Activated CD4-positive, alpha-beta T cell treated with anti-CD3 and anti-CD28 coated beads for 36 hours (primary cell): ENCODE measurements at regions not wholly inside any gene's neighbourhood (a gene's known extent, or its start where the extent isn't known, plus 50 kb on each side); places are given as distances from the start of the nearest gene placed in this dataset.

Experiments
- ATAC-seq: fragments of 200-7000 bp; cut with Tn5 transposase; one replicate; pipeline ENCODE4 v1.10.0; 2021; ENCODE audit warnings: mild to moderate bottlenecking, moderate library complexity
- CTCF ChIA-PET: fragments of 350-600 bp; sonication (Branson Sonifier 250); formaldehyde crosslinking; loops from one replicate; lab custom pipeline; 2021; ENCODE audit warnings: antibody characterized with exemption; lab: Charles Lee
- POLR2A ChIA-PET: fragments of 350-600 bp; sonication (Branson Sonifier 250); formaldehyde crosslinking; loops from one replicate; lab custom pipeline; 2021; ENCODE audit warnings: antibody characterized with exemption, inconsistent platforms; lab: Charles Lee
- DNase-seq: peaks from one replicate; pipeline ENCODE4 v3.0.0-alpha.2; 2020
- H3K27ac Mint-ChIP-seq: one replicate; pipeline ENCODE4 v1.8.0; 2021; ENCODE audit warnings: mixed read lengths
- H3K27me3 Mint-ChIP-seq: one replicate; pipeline ENCODE4 v1.8.0; 2021; ENCODE audit warnings: mixed read lengths
- H3K36me3 Mint-ChIP-seq: one replicate; pipeline ENCODE4 v1.8.0; 2021; ENCODE audit warnings: low read depth, mixed read lengths
- H3K4me1 Mint-ChIP-seq: one replicate; pipeline ENCODE4 v1.8.0; 2021; ENCODE audit warnings: mixed read lengths
- H3K4me3 Mint-ChIP-seq: one replicate; pipeline ENCODE4 v1.8.0; 2021; ENCODE audit warnings: mild to moderate bottlenecking, moderate library complexity, mixed read lengths
- H3K9me3 Mint-ChIP-seq: one replicate; pipeline ENCODE4 v1.8.0; 2021; ENCODE audit warnings: low read depth, mixed read lengths
- intact Hi-C, 2 experiments: fragments of 100-400 bp; cut with DNase I in 1 of 2; cut with micrococcal nuclease in 1 of 2; formaldehyde crosslinking; loops; one replicate each; pipeline versions ENCODE4 v1.14.2 to v1.15.1; 2022 to 2024; cut with DNase I, micrococcal nuclease

- intact Hi-C loops = no loop called here
- Mint-ChIP-seq H3K27ac (no peak overlapping the region), H3K27me3 (no peaks in the 10 kb centered on the region), H3K4me3 (no peak overlapping the region), H3K9me3 (no peaks in the 10 kb centered on the region), H3K4me1 (no peaks in the 10 kb centered on the region), H3K36me3 (no peaks in the 10 kb centered on the region)
- ATAC-seq (no peak), DNase-seq (no peak)
- ChIA-PET POLR2A (no interaction called here), CTCF (interaction anchor here (0.7 kb wide), 1 partner anchor 130 kb away, joined by 3 read pairs; no protein-coding TSS in a partner anchor)
Observed at GRCh38 chrX:68947882-68948605, 119.2 kb downstream of the EFNB1 start.

- intact Hi-C loops = no loop called here
- CTCF ChIA-PET = no interaction called here
- Mint-ChIP-seq H3K27me3 (no peaks in the 10 kb centered on the region), H3K9me3 (no peaks in the 10 kb centered on the region), H3K4me1 (no peaks in the 10 kb centered on the region), H3K4me3 (no peak overlapping the region), H3K27ac (no peak overlapping the region), H3K36me3 (no peaks in the 10 kb centered on the region)
- POLR2A ChIA-PET = no interaction called here
- ATAC-seq (no peak), DNase-seq (no peak)
Observed at GRCh38 chrX:68945603-68946228, 116.9 kb downstream of the EFNB1 start.

GRCh38 chrX:68945081-68945602 lies 116.3 kb downstream of the EFNB1 start:
- Mint-ChIP-seq H3K4me3 (no peak overlapping the region), H3K9me3 (no peaks in the 10 kb centered on the region), H3K36me3 (no peaks in the 10 kb centered on the region), H3K4me1 (no peaks in the 10 kb centered on the region), H3K27me3 (no peaks in the 10 kb centered on the region), H3K27ac (no peak overlapping the region)
- DNase-seq = no peak
- intact Hi-C loops = no loop called here
- CTCF ChIA-PET = no interaction called here
- POLR2A ChIA-PET = no interaction called here
- ATAC-seq = no peak

- CTCF ChIA-PET = no interaction called here
- ATAC-seq (no peak), DNase-seq (no peak)
- no peaks in the 10 kb centered on the region for H3K9me3 Mint-ChIP-seq
- H3K27me3 Mint-ChIP-seq = no peaks in the 10 kb centered on the region
- intact Hi-C loops = no loop called here
- no peak overlapping the region for H3K4me3 Mint-ChIP-seq
- H3K27ac Mint-ChIP-seq = no peak overlapping the region
- no peaks in the 10 kb centered on the region for H3K4me1 Mint-ChIP-seq
- POLR2A ChIA-PET = no interaction called here
- H3K36me3 Mint-ChIP-seq = no peaks in the 10 kb centered on the region
Observed at GRCh38 chrX:68944211-68944610, 115.4 kb downstream of the EFNB1 start.

- no peaks in the 10 kb centered on the region for H3K4me1 Mint-ChIP-seq
- H3K27me3 Mint-ChIP-seq = no peaks in the 10 kb centered on the region
- no peaks in the 10 kb centered on the region for H3K9me3 Mint-ChIP-seq
- DNase-seq (no peak), ATAC-seq (no peak)
- no peak overlapping the region for H3K4me3 Mint-ChIP-seq
- intact Hi-C loops = no loop called here
- H3K27ac Mint-ChIP-seq = no peak overlapping the region
- CTCF ChIA-PET = no interaction called here
- POLR2A ChIA-PET = no interaction called here
- no peaks in the 10 kb centered on the region for H3K36me3 Mint-ChIP-seq
Observed at GRCh38 chrX:68942840-68943239, 114.0 kb downstream of the EFNB1 start.

GRCh38 chrX:68942104-68942503 lies 113.3 kb downstream of the EFNB1 start:
- Mint-ChIP-seq H3K27ac (no peak overlapping the region), H3K9me3 (no peaks in the 10 kb centered on the region), H3K4me3 (no peak overlapping the region), H3K4me1 (no peaks in the 10 kb centered on the region), H3K27me3 (no peaks in the 10 kb centered on the region), H3K36me3 (no peaks in the 10 kb centered on the region)
- no peak for ATAC-seq
- ChIA-PET CTCF (no interaction called here), POLR2A (no interaction called here)
- intact Hi-C loops = no loop called here
- DNase-seq = no peak

- ATAC-seq = no peak
- H3K27ac Mint-ChIP-seq = no peak overlapping the region
- no peaks in the 10 kb centered on the region for H3K27me3 Mint-ChIP-seq
- intact Hi-C loops = no loop called here
- no peaks in the 10 kb centered on the region for H3K9me3 Mint-ChIP-seq
- no peak for DNase-seq
- H3K4me1 Mint-ChIP-seq = no peaks in the 10 kb centered on the region
- CTCF ChIA-PET = no interaction called here
- H3K4me3 Mint-ChIP-seq = no peak overlapping the region
- H3K36me3 Mint-ChIP-seq = no peaks in the 10 kb centered on the region
- POLR2A ChIA-PET = no interaction called here
Observed at GRCh38 chrX:68941385-68941952, 112.6 kb downstream of the EFNB1 start.

- Mint-ChIP-seq H3K27me3 (no peaks in the 10 kb centered on the region), H3K27ac (no peak overlapping the region), H3K9me3 (no peaks in the 10 kb centered on the region), H3K36me3 (no peaks in the 10 kb centered on the region), H3K4me3 (no peak overlapping the region), H3K4me1 (no peaks in the 10 kb centered on the region)
- DNase-seq (no peak), ATAC-seq (no peak)
- ChIA-PET POLR2A (no interaction called here), CTCF (no interaction called here)
- intact Hi-C loops = no loop called here
Observed at GRCh38 chrX:68940601-68941000, 111.8 kb downstream of the EFNB1 start.

- ATAC-seq (no peak), DNase-seq (no peak)
- CTCF ChIA-PET = no interaction called here
- Mint-ChIP-seq H3K27me3 (no peaks in the 10 kb centered on the region), H3K4me1 (peaks cover 2% of the 10 kb centered on the region), H3K36me3 (no peaks in the 10 kb centered on the region), H3K9me3 (no peaks in the 10 kb centered on the region), H3K27ac (no peak overlapping the region), H3K4me3 (no peak overlapping the region)
- intact Hi-C loops = no loop called here
- POLR2A ChIA-PET = no interaction called here
Observed at GRCh38 chrX:68939868-68940267, 111.0 kb downstream of the EFNB1 start.

- no peak overlapping the region for H3K27ac Mint-ChIP-seq
Observed at GRCh38 chrX:68938244-68939004, 109.6 kb downstream of the EFNB1 start.

GRCh38 chrX:68937581-68937980 lies 108.8 kb downstream of the EFNB1 start:
- DNase-seq (no peak), ATAC-seq (no peak)
- Mint-ChIP-seq H3K27ac (no peak overlapping the region), H3K4me1 (peaks cover 2% of the 10 kb centered on the region), H3K36me3 (no peaks in the 10 kb centered on the region), H3K4me3 (no peak overlapping the region), H3K27me3 (no peaks in the 10 kb centered on the region), H3K9me3 (no peaks in the 10 kb centered on the region)
- ChIA-PET CTCF (no interaction called here), POLR2A (no interaction called here)
- intact Hi-C loops = no loop called here

More at GRCh38 chrX:68938244-68939004, 109.6 kb downstream of the EFNB1 start:
- ATAC-seq = no peak
- Mint-ChIP-seq H3K4me3 (no peak overlapping the region), H3K27me3 (no peaks in the 10 kb centered on the region), H3K9me3 (no peaks in the 10 kb centered on the region), H3K36me3 (no peaks in the 10 kb centered on the region), H3K4me1 (peaks cover 2% of the 10 kb centered on the region)
- ChIA-PET POLR2A (no interaction called here), CTCF (no interaction called here)
- intact Hi-C loops = no loop called here
- no peak for DNase-seq
